CD14-positive monocyte (primary cell): ENCODE measurements at regions not wholly inside any gene's neighbourhood (a gene's known extent, or its start where the extent isn't known, plus 50 kb on each side); places are given as distances from the start of the nearest gene placed in this dataset.

Source experiments
- DNase-seq, 3 donors: peaks; one replicate each; pipeline ENCODE4 v3.0.0-alpha.2; 2011 to 2022
- H2AFZ ChIP-seq: 2 replicates; pipeline ENCODE4 v1.6.0; 2012; ENCODE audit warnings: mild to moderate bottlenecking, low read depth, low read length, inconsistent platforms; ENCODE audit not compliant: insufficient read depth, poor library complexity, severe bottlenecking
- H3K27ac ChIP-seq, 2 donors: 1 replicate in 1 of 2; 2 replicates in 1 of 2; pipeline ENCODE4 v1.5.1; 2012 to 2013; ENCODE audit warnings: low read length in 2 of 2, control low read depth in 1 of 2, inconsistent platforms in 1 of 2, low read depth in 1 of 2, mild to moderate bottlenecking in 1 of 2
- H3K27me3 ChIP-seq, 2 donors: one replicate each; pipeline versions ENCODE4 v1.6.0 to v1.6.1; 2011 to 2013; ENCODE audit warnings: low read length in 2 of 2; ENCODE audit not compliant: control insufficient read depth in 2 of 2, insufficient read depth in 2 of 2
- H3K36me3 ChIP-seq, 2 donors: replicated peaks in 1 of 2; 1 replicate in 1 of 2; 2 replicates in 1 of 2; pipeline versions ENCODE4 v1.5.1 to v1.6.1; 2012 to 2013; ENCODE audit warnings: low read length in 2 of 2, control low read depth in 1 of 2, inconsistent platforms in 1 of 2, mild to moderate bottlenecking in 1 of 2; ENCODE audit not compliant: insufficient read depth in 2 of 2, control insufficient read depth in 1 of 2
- H3K4me1 ChIP-seq, 2 donors: 1 replicate in 1 of 2; 2 replicates in 1 of 2; pipeline versions ENCODE4 v1.5.1 to v1.6.1; 2012 to 2013; ENCODE audit warnings: low read length in 2 of 2, control low read depth in 1 of 2, inconsistent platforms in 1 of 2, mild to moderate bottlenecking in 1 of 2, moderate library complexity in 1 of 2; ENCODE audit not compliant: insufficient read depth in 2 of 2, control insufficient read depth in 1 of 2
- H3K4me2 ChIP-seq: replicated peaks from 2 replicates; pipeline ENCODE3; 2012; ENCODE audit warnings: low read length, moderate library complexity, mild to moderate bottlenecking; ENCODE audit not compliant: poor library complexity, severe bottlenecking; ENCODE audit errors: extremely low read depth
- H3K4me3 ChIP-seq, 3 experiments: fragments of 200-600 bp in 1 of 3; sonication (generic) in 1 of 3; replicated peaks in 1 of 3; 1 replicate in 2 of 3; 2 replicates in 1 of 3; pipeline ENCODE4 v1.5.1; 2011 to 2013; ENCODE audit warnings: low read length in 3 of 3, mild to moderate bottlenecking in 3 of 3, control low read depth in 2 of 3, low read depth in 2 of 3, inconsistent platforms in 1 of 3, moderate library complexity in 1 of 3
- H3K79me2 ChIP-seq: 2 replicates; pipeline ENCODE4 v1.6.0; 2012; ENCODE audit warnings: mild to moderate bottlenecking, control low read depth, inconsistent platforms, low read length, moderate library complexity; ENCODE audit not compliant: insufficient read depth
- H3K9ac ChIP-seq: 2 replicates; pipeline ENCODE4 v1.6.0; 2017; ENCODE audit warnings: low read length, mild to moderate bottlenecking; ENCODE audit not compliant: insufficient read depth, poor library complexity, severe bottlenecking
- H3K9me3 ChIP-seq, 2 donors: replicated peaks in 1 of 2; 1 replicate in 1 of 2; 2 replicates in 1 of 2; pipeline versions ENCODE4 v1.5.1 to v1.6.1; 2012 to 2013; ENCODE audit warnings: low read length in 2 of 2, control low read depth in 1 of 2; ENCODE audit not compliant: control insufficient read depth in 1 of 2, insufficient read depth in 1 of 2
- H4K20me1 ChIP-seq: 2 replicates; pipeline ENCODE4 v1.6.0; 2012; ENCODE audit warnings: mild to moderate bottlenecking, low read length, control low read depth, moderate library complexity; ENCODE audit not compliant: insufficient read depth
- H3K27ac Mint-ChIP-seq, 7 donors: one replicate each; pipeline ENCODE4 v1.8.0; 2020; ENCODE audit warnings: mild to moderate bottlenecking in 7 of 7, mixed read lengths in 7 of 7, moderate library complexity in 6 of 7, inconsistent platforms in 2 of 7
- H3K27me3 Mint-ChIP-seq, 3 donors: one replicate each; pipeline ENCODE4 v1.8.0; 2021 to 2022; ENCODE audit warnings: low read depth in 3 of 3, mild to moderate bottlenecking in 3 of 3, mixed read lengths in 3 of 3, moderate library complexity in 3 of 3, inconsistent platforms in 1 of 3
- H3K36me3 Mint-ChIP-seq, 2 donors: one replicate each; pipeline ENCODE4 v1.8.0; 2020; ENCODE audit warnings: mixed read lengths in 2 of 2, inconsistent platforms in 1 of 2, mild to moderate bottlenecking in 1 of 2
- H3K4me1 Mint-ChIP-seq: one replicate; pipeline ENCODE4 v1.8.0; 2020; ENCODE audit warnings: mild to moderate bottlenecking, mixed read lengths
- H3K4me3 Mint-ChIP-seq, 2 donors: one replicate each; pipeline ENCODE4 v1.8.0; 2020; ENCODE audit warnings: mild to moderate bottlenecking in 2 of 2, mixed read lengths in 2 of 2, moderate library complexity in 1 of 2
- H3K9me3 Mint-ChIP-seq, 7 donors: one replicate each; pipeline ENCODE4 v1.8.0; 2020 to 2022; ENCODE audit warnings: mixed read lengths in 7 of 7, mild to moderate bottlenecking in 6 of 7, moderate library complexity in 6 of 7, inconsistent platforms in 2 of 7
- WGBS: methylation state at CpG from one replicate; pipeline ENCODE4 v1.1.5; 2013; ENCODE audit warnings: missing lambda C conversion rate; ENCODE audit not compliant: insufficient coverage; 5-methylcytosine and 5-hydroxymethylcytosine counted together
- intact Hi-C, 2 donors: fragments of 100-400 bp; cut with micrococcal nuclease; formaldehyde crosslinking; loops; one replicate each; pipeline versions ENCODE4 v1.15.0 to v1.15.1; 2023
- TF ChIP-seq, protein P1 (sequence below): fragments of 200-600 bp; IDR thresholded peaks from one replicate; pipeline ENCODE4 v1.8.0; 2022; ENCODE audit warnings: antibody characterized with exemption, mild to moderate bottlenecking

DNA sequence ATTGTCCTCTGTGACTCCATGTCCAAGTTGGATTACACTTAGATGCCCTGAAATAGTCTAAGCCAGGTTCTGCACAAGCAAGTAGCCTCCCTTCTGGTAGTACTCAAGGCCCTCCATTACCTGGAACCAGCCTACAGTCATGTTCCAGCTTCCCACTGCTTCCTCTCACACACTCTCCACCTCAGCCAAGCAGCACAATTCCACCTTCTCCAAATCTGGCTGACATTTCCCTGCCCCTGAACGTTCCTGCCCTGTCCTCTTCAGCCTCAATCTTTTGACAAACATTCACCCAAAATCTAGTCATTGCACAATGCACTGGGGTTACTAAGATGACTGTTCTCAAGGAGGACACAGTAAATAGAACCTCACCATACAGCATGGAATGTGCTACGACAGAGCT lies 95.3 kb upstream of the KLHL29 start:
- no peak overlapping the region for H2AFZ ChIP-seq
- DNase-seq = no peak
- WGBS = 44% methylated on average over 1 of the region's 2 CpGs
- H3K27me3 ChIP-seq = no peaks in the 10 kb centered on the region
- TF ChIP-seq, protein P1, sequence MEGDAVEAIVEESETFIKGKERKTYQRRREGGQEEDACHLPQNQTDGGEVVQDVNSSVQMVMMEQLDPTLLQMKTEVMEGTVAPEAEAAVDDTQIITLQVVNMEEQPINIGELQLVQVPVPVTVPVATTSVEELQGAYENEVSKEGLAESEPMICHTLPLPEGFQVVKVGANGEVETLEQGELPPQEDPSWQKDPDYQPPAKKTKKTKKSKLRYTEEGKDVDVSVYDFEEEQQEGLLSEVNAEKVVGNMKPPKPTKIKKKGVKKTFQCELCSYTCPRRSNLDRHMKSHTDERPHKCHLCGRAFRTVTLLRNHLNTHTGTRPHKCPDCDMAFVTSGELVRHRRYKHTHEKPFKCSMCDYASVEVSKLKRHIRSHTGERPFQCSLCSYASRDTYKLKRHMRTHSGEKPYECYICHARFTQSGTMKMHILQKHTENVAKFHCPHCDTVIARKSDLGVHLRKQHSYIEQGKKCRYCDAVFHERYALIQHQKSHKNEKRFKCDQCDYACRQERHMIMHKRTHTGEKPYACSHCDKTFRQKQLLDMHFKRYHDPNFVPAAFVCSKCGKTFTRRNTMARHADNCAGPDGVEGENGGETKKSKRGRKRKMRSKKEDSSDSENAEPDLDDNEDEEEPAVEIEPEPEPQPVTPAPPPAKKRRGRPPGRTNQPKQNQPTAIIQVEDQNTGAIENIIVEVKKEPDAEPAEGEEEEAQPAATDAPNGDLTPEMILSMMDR = no peak
- H3K36me3 ChIP-seq = no peaks in the 10 kb centered on the region
- H3K4me3 ChIP-seq = no peak overlapping the region
- H4K20me1 ChIP-seq = no peaks in the 10 kb centered on the region
- Mint-ChIP-seq H3K9me3 (no peaks in the 10 kb centered on the region), H3K4me3 (no peak overlapping the region), H3K4me1 (peaks cover 8% of the 10 kb centered on the region), H3K36me3 (no peaks in the 10 kb centered on the region), H3K27me3 (peaks cover 0 to 4% (median 2%) of the 10 kb centered on the region in 3 donors), H3K27ac (peak overlapping the region in 1 of 7 donors; percentile 5)
- intact Hi-C loops = no loop called here
- H3K4me2 ChIP-seq = no peak overlapping the region
- H3K4me1 ChIP-seq = peaks cover 4% of the 10 kb centered on the region in 2 donors
- no peaks in the 10 kb centered on the region for H3K79me2 ChIP-seq
- no peak overlapping the region for H3K9ac ChIP-seq
- no peaks in the 10 kb centered on the region for H3K9me3 ChIP-seq
- H3K27ac ChIP-seq = no peak overlapping the region

- Histone ChIP-seq H3K79me2 (no peaks in the 10 kb centered on the region), H3K36me3 (no peaks in the 10 kb centered on the region), H3K27me3 (no peaks in the 10 kb centered on the region), H3K4me3 (no peak overlapping the region), H3K9me3 (no peaks in the 10 kb centered on the region), H2AFZ (no peak overlapping the region), H3K4me1 (peaks cover 4% of the 10 kb centered on the region in 2 donors), H4K20me1 (no peaks in the 10 kb centered on the region), H3K4me2 (no peak overlapping the region), H3K9ac (no peak overlapping the region), H3K27ac (no peak overlapping the region)
- Mint-ChIP-seq H3K36me3 (no peaks in the 10 kb centered on the region), H3K27ac (no peak overlapping the region), H3K9me3 (peaks cover 0 to 2% (median 0%) of the 10 kb centered on the region in 7 donors), H3K4me1 (peaks cover 11% of the 10 kb centered on the region), H3K4me3 (no peak overlapping the region), H3K27me3 (peaks cover 0 to 6% (median 5%) of the 10 kb centered on the region in 3 donors)
- TF ChIP-seq, protein P1 = no peak
- 30% methylated on average over 1 of the region's 2 CpGs for WGBS
- no peak for DNase-seq
- intact Hi-C loops = no loop called here
Measured at GRCh38 chr2:23291239-23291638, 93.7 kb upstream of the KLHL29 start.
